Activated T-helper 2 cell treated with anti-CD3 and anti-CD28 coated beads, Interferon-gamma antibody, Interleukin-2, Interleukin-4, amounts not matched to agents 10 μg/mL and 5 μg/mL and 100 μg/mL, durations not matched to agents 14 hours and 24 hours and 36 hours (primary cell): ENCODE measurements at regions not wholly inside any gene's neighbourhood (a gene's known extent, or its start where the extent isn't known, plus 50 kb on each side); places are given as distances from the start of the nearest gene placed in this dataset.

Source experiments
- DNase-seq: peaks from one replicate; pipeline ENCODE4 v3.0.0; 2021; ENCODE audit warnings: low spot score
- H3K27ac Mint-ChIP-seq: one replicate; pipeline ENCODE4 v1.8.0; 2021; ENCODE audit warnings: mixed read lengths
- H3K27me3 Mint-ChIP-seq: one replicate; pipeline ENCODE4 v1.8.0; 2021; ENCODE audit warnings: low read depth, mixed read lengths
- H3K36me3 Mint-ChIP-seq: one replicate; pipeline ENCODE4 v1.8.0; 2021; ENCODE audit warnings: low read depth, mixed read lengths
- H3K4me1 Mint-ChIP-seq: one replicate; pipeline ENCODE4 v1.8.0; 2021; ENCODE audit warnings: low read depth, mixed read lengths
- H3K4me3 Mint-ChIP-seq: one replicate; pipeline ENCODE4 v1.8.0; 2021; ENCODE audit warnings: low read depth, mild to moderate bottlenecking, moderate library complexity, mixed read lengths
- H3K9me3 Mint-ChIP-seq: one replicate; pipeline ENCODE4 v1.8.0; 2021; ENCODE audit warnings: mixed read lengths
- intact Hi-C: fragments of 100-400 bp; cut with micrococcal nuclease; formaldehyde crosslinking; loops from one replicate; pipeline ENCODE4 v1.15.1; 2023

- H3K27me3 Mint-ChIP-seq: no peaks in the 10 kb centered on the region
- H3K36me3 Mint-ChIP-seq: no peaks in the 10 kb centered on the region
- no peaks in the 10 kb centered on the region for H3K9me3 Mint-ChIP-seq
- no peak overlapping the region for H3K4me3 Mint-ChIP-seq
- H3K4me1 Mint-ChIP-seq: no peaks in the 10 kb centered on the region
- no peak overlapping the region for H3K27ac Mint-ChIP-seq
- intact Hi-C loops: no loop called here
- DNase-seq: no peak
Observed at GRCh38 chr19:30898353-30899103, 450.7 kb downstream of the TSHZ3 start.

GRCh38 chr19:30897553-30897952 is 451.7 kb downstream of the TSHZ3 start:
- H3K9me3 Mint-ChIP-seq: no peaks in the 10 kb centered on the region
- intact Hi-C loops: no loop called here
- no peak for DNase-seq
- no peaks in the 10 kb centered on the region for H3K4me1 Mint-ChIP-seq
- H3K27me3 Mint-ChIP-seq: no peaks in the 10 kb centered on the region
- no peaks in the 10 kb centered on the region for H3K36me3 Mint-ChIP-seq
- no peak overlapping the region for H3K4me3 Mint-ChIP-seq
- H3K27ac Mint-ChIP-seq: no peak overlapping the region

DNA sequence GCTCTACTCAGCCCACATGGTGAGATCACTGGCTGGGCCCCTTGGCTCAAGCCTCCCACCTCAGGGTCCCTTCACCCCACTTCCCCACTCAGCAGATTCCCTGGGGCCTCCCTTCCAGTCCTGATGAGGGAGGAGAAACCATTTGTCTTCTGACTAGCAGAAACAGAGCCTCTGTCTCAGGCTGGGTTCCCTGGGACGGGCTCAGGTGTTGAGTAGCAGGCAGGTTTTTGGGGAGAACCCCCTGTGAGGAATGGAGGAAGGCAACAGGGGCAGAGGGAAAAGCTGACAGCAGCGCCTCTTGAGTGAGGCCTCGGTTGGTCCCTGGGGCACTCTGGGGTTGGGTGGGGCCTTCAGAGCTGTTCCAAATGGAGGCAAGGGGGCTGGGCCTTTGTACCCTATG is 452.2 kb downstream of the TSHZ3 start:
- Mint-ChIP-seq H3K36me3 (no peaks in the 10 kb centered on the region), H3K27ac (no peak overlapping the region), H3K27me3 (no peaks in the 10 kb centered on the region), H3K4me1 (no peaks in the 10 kb centered on the region), H3K9me3 (no peaks in the 10 kb centered on the region), H3K4me3 (no peak overlapping the region)
- DNase-seq: no peak
- intact Hi-C loops: no loop called here

DNA sequence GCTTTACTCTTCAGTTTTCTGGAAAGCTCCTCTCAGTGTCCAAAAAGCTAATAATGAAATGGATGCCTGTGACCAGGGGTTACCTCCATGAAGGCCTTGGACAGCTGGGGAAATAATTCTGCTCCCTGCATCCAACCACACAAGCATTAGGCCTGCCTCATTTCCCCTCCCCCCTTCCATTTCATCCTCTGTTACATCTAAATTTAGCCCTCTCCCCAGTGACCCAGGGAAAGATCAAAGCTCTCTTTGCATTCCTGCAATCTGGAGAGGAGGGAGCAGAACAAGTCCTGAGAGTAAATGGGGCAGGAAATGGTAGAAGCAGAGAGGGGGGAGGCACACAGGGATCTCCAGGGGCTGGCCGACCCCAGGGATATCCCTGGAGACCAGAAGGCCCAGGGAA is 452.7 kb downstream of the TSHZ3 start:
- Mint-ChIP-seq H3K36me3 (no peaks in the 10 kb centered on the region), H3K4me1 (no peaks in the 10 kb centered on the region), H3K27ac (no peak overlapping the region), H3K27me3 (no peaks in the 10 kb centered on the region), H3K4me3 (no peak overlapping the region), H3K9me3 (no peaks in the 10 kb centered on the region)
- DNase-seq: no peak
- intact Hi-C loops: no loop called here

DNA sequence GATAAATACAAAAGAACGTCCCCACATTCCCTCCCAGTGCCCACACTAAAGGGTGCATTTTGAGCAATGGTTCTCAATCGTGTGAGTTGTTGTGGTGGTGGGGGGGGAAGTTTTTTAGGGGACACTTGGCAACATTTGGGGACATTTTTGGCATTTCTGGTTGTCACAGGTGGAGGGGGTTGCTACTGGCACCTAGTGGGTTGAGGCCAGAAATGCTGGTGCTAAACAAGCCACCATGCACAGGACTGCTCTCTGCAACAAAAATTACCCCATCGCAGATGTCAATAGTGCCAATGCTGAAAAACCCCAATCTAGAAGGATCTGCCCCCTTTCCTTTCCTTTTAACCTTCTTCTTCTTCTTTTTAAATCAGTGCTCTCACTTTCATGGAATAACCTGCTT is 453.3 kb downstream of the TSHZ3 start:
- no peaks in the 10 kb centered on the region for H3K4me1 Mint-ChIP-seq
- H3K9me3 Mint-ChIP-seq: no peaks in the 10 kb centered on the region
- no peak overlapping the region for H3K4me3 Mint-ChIP-seq
- no peak for DNase-seq
- H3K36me3 Mint-ChIP-seq: no peaks in the 10 kb centered on the region
- intact Hi-C loops: no loop called here
- no peak overlapping the region for H3K27ac Mint-ChIP-seq
- H3K27me3 Mint-ChIP-seq: no peaks in the 10 kb centered on the region

GRCh38 chr19:30891051-30891450 is 458.2 kb downstream of the TSHZ3 start:
- intact Hi-C loops: no loop called here
- H3K27ac Mint-ChIP-seq: no peak overlapping the region
- no peaks in the 10 kb centered on the region for H3K27me3 Mint-ChIP-seq
- H3K36me3 Mint-ChIP-seq: no peaks in the 10 kb centered on the region
- no peak overlapping the region for H3K4me3 Mint-ChIP-seq
- H3K9me3 Mint-ChIP-seq: no peaks in the 10 kb centered on the region
- H3K4me1 Mint-ChIP-seq: no peaks in the 10 kb centered on the region
- DNase-seq: no peak

DNA sequence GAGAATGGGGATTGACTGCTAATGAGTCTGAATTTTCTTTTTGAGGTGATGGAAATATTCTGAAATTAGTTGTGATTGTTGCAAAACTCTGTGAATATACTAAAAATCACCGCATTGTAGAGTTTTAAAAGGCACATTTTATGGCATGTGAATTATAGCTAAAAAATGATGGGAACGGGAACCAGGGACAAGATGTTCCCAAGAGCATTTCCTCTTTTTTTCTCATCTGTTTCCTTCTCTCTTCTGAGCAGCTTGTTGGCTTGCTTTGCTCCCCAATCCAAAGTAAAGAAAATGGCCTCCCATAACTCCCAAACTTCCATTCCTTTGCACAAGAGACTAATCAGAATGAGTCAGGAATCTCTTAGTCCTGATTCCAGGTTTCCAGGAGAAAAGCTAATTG is 459.2 kb downstream of the TSHZ3 start:
- H3K4me3 Mint-ChIP-seq: no peak overlapping the region
- H3K27ac Mint-ChIP-seq: no peak overlapping the region
- H3K4me1 Mint-ChIP-seq: no peaks in the 10 kb centered on the region
- intact Hi-C loops: no loop called here
- no peaks in the 10 kb centered on the region for H3K27me3 Mint-ChIP-seq
- no peaks in the 10 kb centered on the region for H3K9me3 Mint-ChIP-seq
- H3K36me3 Mint-ChIP-seq: no peaks in the 10 kb centered on the region
- no peak for DNase-seq

DNA sequence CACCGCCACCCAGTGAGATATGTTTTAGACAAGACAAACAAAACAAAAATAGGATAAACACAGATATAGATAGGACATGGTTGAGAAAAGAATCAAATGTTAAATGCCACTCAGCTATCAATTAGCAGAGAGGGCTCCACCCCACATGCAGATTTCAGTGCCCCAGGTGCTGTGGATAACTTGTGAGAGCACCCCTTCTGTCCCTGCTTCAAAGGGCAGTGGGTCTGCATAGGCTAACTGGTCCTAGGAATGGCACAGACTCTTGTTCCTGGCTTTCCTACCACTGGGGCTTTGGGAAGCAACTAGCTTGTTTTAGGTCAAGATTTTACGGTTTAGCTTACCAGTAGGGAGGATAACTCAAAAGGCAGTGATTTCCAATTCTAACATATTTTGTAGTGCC is 460.3 kb downstream of the TSHZ3 start:
- H3K4me3 Mint-ChIP-seq: no peak overlapping the region
- H3K36me3 Mint-ChIP-seq: no peaks in the 10 kb centered on the region
- intact Hi-C loops: no loop called here
- no peaks in the 10 kb centered on the region for H3K4me1 Mint-ChIP-seq
- H3K27ac Mint-ChIP-seq: no peak overlapping the region
- no peak for DNase-seq
- H3K27me3 Mint-ChIP-seq: no peaks in the 10 kb centered on the region
- no peaks in the 10 kb centered on the region for H3K9me3 Mint-ChIP-seq

GRCh38 chr19:30887042-30887441 is 462.2 kb downstream of the TSHZ3 start:
- Mint-ChIP-seq H3K27ac (no peak overlapping the region), H3K27me3 (no peaks in the 10 kb centered on the region), H3K9me3 (no peaks in the 10 kb centered on the region), H3K36me3 (no peaks in the 10 kb centered on the region), H3K4me1 (no peaks in the 10 kb centered on the region), H3K4me3 (no peak overlapping the region)
- DNase-seq: no peak
- intact Hi-C loops: no loop called here

DNA sequence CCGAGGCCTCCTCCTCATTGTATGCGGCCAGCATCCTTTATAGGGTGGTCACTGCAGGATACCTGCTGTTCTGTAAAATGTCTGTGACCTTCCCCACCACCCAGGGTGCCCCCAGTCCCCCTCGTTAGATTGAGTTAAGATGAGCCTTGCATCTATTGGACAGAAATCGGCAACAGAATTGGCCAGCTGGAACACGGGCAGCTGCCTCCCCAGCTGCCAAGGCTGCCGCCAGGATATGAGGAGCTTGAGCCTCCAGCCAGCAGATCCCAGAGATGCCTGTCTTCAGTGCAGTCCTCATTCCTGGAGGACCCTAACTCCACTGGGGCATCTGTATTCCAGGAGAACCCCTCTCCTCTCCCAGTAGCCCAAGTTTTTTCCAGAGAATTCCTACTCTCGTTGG is 463.0 kb downstream of the TSHZ3 start:
- DNase-seq: no peak
- H3K4me3 Mint-ChIP-seq: no peak overlapping the region
- no peaks in the 10 kb centered on the region for H3K4me1 Mint-ChIP-seq
- H3K27me3 Mint-ChIP-seq: no peaks in the 10 kb centered on the region
- H3K27ac Mint-ChIP-seq: no peak overlapping the region
- no peaks in the 10 kb centered on the region for H3K9me3 Mint-ChIP-seq
- H3K36me3 Mint-ChIP-seq: no peaks in the 10 kb centered on the region
- intact Hi-C loops: no loop called here

DNA sequence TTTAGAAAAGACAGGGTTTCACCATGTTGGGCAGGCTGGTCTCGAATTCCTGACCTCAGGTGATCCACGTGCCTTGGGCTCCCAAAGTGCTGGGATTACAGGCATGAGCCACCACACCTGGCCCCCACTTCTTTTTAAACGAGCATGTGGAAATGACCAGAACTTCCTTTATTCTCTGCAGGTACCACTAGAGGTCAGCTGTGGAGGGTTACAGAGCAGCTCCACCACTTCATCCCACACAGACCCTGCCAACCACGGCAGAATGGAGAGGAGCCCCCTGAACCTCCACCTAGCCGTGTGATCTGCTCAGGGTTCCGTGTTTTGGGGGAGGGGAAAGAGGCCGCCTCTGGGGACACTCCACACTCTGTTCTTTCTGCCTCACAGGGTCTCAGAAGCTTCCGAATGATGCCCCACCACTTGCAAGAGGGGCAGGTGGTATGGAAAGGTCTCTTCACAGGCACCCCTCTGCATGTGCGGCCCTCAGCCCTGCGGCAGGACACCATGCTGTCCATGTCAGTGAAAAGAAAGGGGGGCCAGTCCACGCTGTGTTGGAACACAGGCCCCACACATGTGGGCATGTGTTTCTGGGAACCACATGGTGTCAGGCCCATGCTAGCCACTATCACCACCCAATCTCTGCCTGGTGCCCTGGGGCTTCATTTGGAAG is 465.0 kb downstream of the TSHZ3 start:
- H3K9me3 Mint-ChIP-seq: no peaks in the 10 kb centered on the region
- intact Hi-C loops: no loop called here
- H3K4me3 Mint-ChIP-seq: no peak overlapping the region
- no peak for DNase-seq
- no peaks in the 10 kb centered on the region for H3K36me3 Mint-ChIP-seq
- no peaks in the 10 kb centered on the region for H3K27me3 Mint-ChIP-seq
- H3K4me1 Mint-ChIP-seq: no peaks in the 10 kb centered on the region
- no peak overlapping the region for H3K27ac Mint-ChIP-seq

DNA sequence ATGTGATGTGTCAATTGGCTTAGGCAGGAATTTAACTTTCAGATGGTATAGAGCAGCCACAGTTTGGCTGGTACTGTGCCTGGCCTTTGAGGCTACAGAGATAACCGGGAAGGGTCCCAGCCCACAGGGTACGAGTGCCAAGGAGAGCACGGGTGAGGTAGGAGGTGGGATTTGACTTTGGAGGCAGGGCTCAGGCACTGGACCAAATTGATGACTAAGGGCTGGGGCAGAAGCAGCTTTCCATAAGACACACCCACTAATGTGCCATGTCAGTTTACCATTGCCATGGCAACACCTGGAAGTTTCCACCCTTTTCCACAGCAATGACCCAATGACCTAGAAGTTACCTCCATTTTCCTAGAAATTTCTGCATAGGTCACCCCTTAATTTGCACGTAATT is 466.2 kb downstream of the TSHZ3 start:
- no peaks in the 10 kb centered on the region for H3K4me1 Mint-ChIP-seq
- H3K27me3 Mint-ChIP-seq: no peaks in the 10 kb centered on the region
- H3K27ac Mint-ChIP-seq: no peak overlapping the region
- no peaks in the 10 kb centered on the region for H3K9me3 Mint-ChIP-seq
- no peaks in the 10 kb centered on the region for H3K36me3 Mint-ChIP-seq
- H3K4me3 Mint-ChIP-seq: no peak overlapping the region
- no peak for DNase-seq
- intact Hi-C loops: no loop called here

- no peak for DNase-seq
- Mint-ChIP-seq H3K27ac (no peak overlapping the region), H3K27me3 (no peaks in the 10 kb centered on the region), H3K36me3 (no peaks in the 10 kb centered on the region), H3K9me3 (no peaks in the 10 kb centered on the region), H3K4me3 (no peak overlapping the region), H3K4me1 (no peaks in the 10 kb centered on the region)
- intact Hi-C loops: no loop called here
Observed at GRCh38 chr19:30882411-30883005, 466.7 kb downstream of the TSHZ3 start.
